Astrocyte (in vitro differentiated cells and primary cell): ENCODE measurements at regions not wholly inside any gene's neighbourhood (a gene's known extent, or its start where the extent isn't known, plus 50 kb on each side); places are given as distances from the start of the nearest gene placed in this dataset.
A peak's percentile ranks its signal among the peaks of the same experiment; 100 is the strongest.

ENCODE experiments used
- DNase-seq: peaks from one replicate; pipeline ENCODE4 v3.0.0-alpha.2; 2010; ENCODE audit warnings: low read depth
- FAIRE-seq: peaks from 2 replicates; lab custom pipeline; 2011; peaks lifted over from hg19 to GRCh38; lab: Jason Lieb, UNC
- H2AFZ ChIP-seq: 2 replicates; pipeline ENCODE4 v1.6.0; 2012; ENCODE audit warnings: low read depth, low read length, inconsistent platforms
- H3K27ac ChIP-seq: 2 replicates; pipeline ENCODE4 v1.5.1; 2011; ENCODE audit warnings: low read depth, low read length, inconsistent platforms
- H3K27me3 ChIP-seq: 2 replicates; pipeline ENCODE4 v1.6.0; 2011; ENCODE audit warnings: low read length, inconsistent platforms; ENCODE audit not compliant: insufficient read depth
- H3K36me3 ChIP-seq: 2 replicates; pipeline ENCODE4 v1.5.1; 2011; ENCODE audit warnings: low read length, inconsistent platforms; ENCODE audit not compliant: insufficient read depth
- H3K4me1 ChIP-seq: 2 replicates; pipeline ENCODE4 v1.5.1; 2011; ENCODE audit warnings: low read length, inconsistent platforms; ENCODE audit not compliant: insufficient read depth
- H3K4me2 ChIP-seq: 2 replicates; pipeline ENCODE4 v1.6.0; 2012; ENCODE audit warnings: low read length, inconsistent platforms
- H3K4me3 ChIP-seq: 2 replicates; pipeline ENCODE4 v1.5.1; 2011; ENCODE audit warnings: low read depth, mild to moderate bottlenecking, low read length, inconsistent platforms; ENCODE audit not compliant: insufficient read depth
- H3K79me2 ChIP-seq: 2 replicates; pipeline ENCODE4 v1.6.0; 2012; ENCODE audit warnings: mild to moderate bottlenecking, low read length, inconsistent platforms; ENCODE audit not compliant: insufficient read depth
- H3K9ac ChIP-seq: 2 replicates; pipeline ENCODE4 v1.6.0; 2012; ENCODE audit warnings: mild to moderate bottlenecking, low read length, inconsistent platforms
- H3K9me3 ChIP-seq: 2 replicates; pipeline ENCODE4 v1.5.1; 2012; ENCODE audit warnings: low read depth, mild to moderate bottlenecking, low read length, inconsistent platforms; ENCODE audit not compliant: insufficient read depth
- H4K20me1 ChIP-seq: 2 replicates; pipeline ENCODE4 v1.6.0; 2012; ENCODE audit warnings: low read length, inconsistent platforms; ENCODE audit not compliant: insufficient read depth
- H3K27ac Mint-ChIP-seq: one replicate; pipeline ENCODE4 v1.8.0; 2021; ENCODE audit warnings: mild to moderate bottlenecking, mixed read lengths; ENCODE audit not compliant: unreplicated experiment
- H3K27me3 Mint-ChIP-seq: one replicate; pipeline ENCODE4 v1.8.0; 2021; ENCODE audit warnings: low read depth, mixed read lengths; ENCODE audit not compliant: unreplicated experiment
- H3K36me3 Mint-ChIP-seq: one replicate; pipeline ENCODE4 v1.8.0; 2021; ENCODE audit warnings: low read depth, mixed read lengths; ENCODE audit not compliant: unreplicated experiment
- H3K4me1 Mint-ChIP-seq: one replicate; pipeline ENCODE4 v1.8.0; 2021; ENCODE audit warnings: low read depth, mixed read lengths; ENCODE audit not compliant: unreplicated experiment
- H3K4me3 Mint-ChIP-seq: one replicate; pipeline ENCODE4 v1.8.0; 2021; ENCODE audit warnings: mild to moderate bottlenecking, moderate library complexity, mixed read lengths; ENCODE audit not compliant: unreplicated experiment
- H3K9me3 Mint-ChIP-seq: one replicate; pipeline ENCODE4 v1.8.0; 2021; ENCODE audit warnings: mild to moderate bottlenecking, mixed read lengths; ENCODE audit not compliant: unreplicated experiment
- CTCF ChIP-seq: IDR thresholded peaks from 2 replicates; pipeline ENCODE4 v1.5.1; 2011; ENCODE audit warnings: low read depth, mild to moderate bottlenecking, inconsistent platforms, low read length, moderate library complexity; ENCODE audit not compliant: insufficient read depth
- EZH2 ChIP-seq: IDR thresholded peaks from 2 replicates; pipeline ENCODE4 v1.6.1; 2012; ENCODE audit warnings: mild to moderate bottlenecking, low read length, inconsistent platforms; ENCODE audit not compliant: insufficient read depth

- Mint-ChIP-seq H3K36me3 (no peaks in the 10 kb centered on the region), H3K4me3 (no peak overlapping the region), H3K27ac (no peak overlapping the region), H3K27me3 (peaks cover 4% of the 10 kb centered on the region), H3K4me1 (peaks cover 9% of the 10 kb centered on the region), H3K9me3 (peaks cover 6% of the 10 kb centered on the region)
- H3K27ac ChIP-seq: no peak overlapping the region
- no peak for FAIRE-seq
- H2AFZ ChIP-seq: no peak overlapping the region
- H3K9ac ChIP-seq: no peak overlapping the region
- H4K20me1 ChIP-seq: no peaks in the 10 kb centered on the region
- no peak for TF ChIP-seq EZH2
- TF ChIP-seq CTCF: no peak
- no peaks in the 10 kb centered on the region for H3K27me3 ChIP-seq
- H3K4me3 ChIP-seq: no peak overlapping the region
- no peaks in the 10 kb centered on the region for H3K79me2 ChIP-seq
- peaks cover 10% of the 10 kb centered on the region for H3K4me1 ChIP-seq
- H3K4me2 ChIP-seq: no peak overlapping the region
- no peaks in the 10 kb centered on the region for H3K36me3 ChIP-seq
- no peak for DNase-seq
- H3K9me3 ChIP-seq: no peaks in the 10 kb centered on the region
Observed at GRCh38 chr2:236754271-236754944, 184.8 kb downstream of the ACKR3 start.

GRCh38 chr2:236755278-236755840 lies 185.7 kb downstream of the ACKR3 start:
- FAIRE-seq: no peak
- no peaks in the 10 kb centered on the region for H3K36me3 ChIP-seq
- Mint-ChIP-seq H3K36me3 (no peaks in the 10 kb centered on the region), H3K9me3 (peaks cover 4% of the 10 kb centered on the region), H3K27me3 (peaks cover 9% of the 10 kb centered on the region), H3K4me3 (no peak overlapping the region), H3K4me1 (peaks cover 7% of the 10 kb centered on the region), H3K27ac (no peak overlapping the region)
- peak overlapping the region; percentile 13 for H2AFZ ChIP-seq
- no peaks in the 10 kb centered on the region for H3K79me2 ChIP-seq
- H3K4me3 ChIP-seq: no peak overlapping the region
- H3K9me3 ChIP-seq: no peaks in the 10 kb centered on the region
- H3K27ac ChIP-seq: no peak overlapping the region
- no peak overlapping the region for H3K4me2 ChIP-seq
- no peak overlapping the region for H3K9ac ChIP-seq
- H3K4me1 ChIP-seq: peaks cover 4% of the 10 kb centered on the region
- no peaks in the 10 kb centered on the region for H4K20me1 ChIP-seq
- DNase-seq: no peak
- TF ChIP-seq EZH2 (no peak), CTCF (no peak)
- no peaks in the 10 kb centered on the region for H3K27me3 ChIP-seq

- H3K9me3 ChIP-seq: no peaks in the 10 kb centered on the region
- H3K9me3 Mint-ChIP-seq: no peaks in the 10 kb centered on the region
- no peaks in the 10 kb centered on the region for H3K27me3 ChIP-seq
- H3K27ac Mint-ChIP-seq: no peak overlapping the region
- no peak for FAIRE-seq
- H3K4me1 ChIP-seq: peaks cover 3% of the 10 kb centered on the region
- no peak overlapping the region for H3K27ac ChIP-seq
- H3K36me3 ChIP-seq: no peaks in the 10 kb centered on the region
- H4K20me1 ChIP-seq: no peaks in the 10 kb centered on the region
- no peak overlapping the region for H3K4me2 ChIP-seq
- no peak overlapping the region for H3K9ac ChIP-seq
- H3K36me3 Mint-ChIP-seq: no peaks in the 10 kb centered on the region
- no peak for DNase-seq
- no peak overlapping the region for H3K4me3 Mint-ChIP-seq
- peaks cover 7% of the 10 kb centered on the region for H3K4me1 Mint-ChIP-seq
- no peaks in the 10 kb centered on the region for H3K79me2 ChIP-seq
- H2AFZ ChIP-seq: no peak overlapping the region
- no peak overlapping the region for H3K4me3 ChIP-seq
- peaks cover 7% of the 10 kb centered on the region for H3K27me3 Mint-ChIP-seq
- TF ChIP-seq CTCF: no peak
- no peak for TF ChIP-seq EZH2
Observed at GRCh38 chr2:236758406-236758805, 188.8 kb downstream of the ACKR3 start.
